Nephron progenitor cell (in vitro differentiated cells): ENCODE measurements at regions not wholly inside any gene's neighbourhood (a gene's known extent, or its start where the extent isn't known, plus 50 kb on each side); places are given as distances from the start of the nearest gene placed in this dataset.

Experiments used
- DNase-seq: peaks from one replicate; pipeline ENCODE4 v3.0.0; 2021
- H3K27ac Mint-ChIP-seq: 2 replicates; pipeline ENCODE4 v1.8.0; 2021; ENCODE audit warnings: mild to moderate bottlenecking, moderate library complexity, mixed read lengths
- H3K27me3 Mint-ChIP-seq: 2 replicates; pipeline ENCODE4 v1.8.0; 2021; ENCODE audit warnings: mild to moderate bottlenecking, low read depth, mixed read lengths; ENCODE audit not compliant: poor library complexity
- H3K36me3 Mint-ChIP-seq: 2 replicates; pipeline ENCODE4 v1.8.0; 2021; ENCODE audit warnings: low read depth, mixed read lengths
- H3K4me1 Mint-ChIP-seq: 2 replicates; pipeline ENCODE4 v1.8.0; 2021; ENCODE audit warnings: mixed read lengths
- H3K4me3 Mint-ChIP-seq: 2 replicates; pipeline ENCODE4 v1.8.0; 2021; ENCODE audit warnings: mild to moderate bottlenecking, moderate library complexity, mixed read lengths
- H3K9me3 Mint-ChIP-seq: 2 replicates; pipeline ENCODE4 v1.8.0; 2021; ENCODE audit warnings: mild to moderate bottlenecking, moderate library complexity, mixed read lengths
- CTCF ChIP-seq: fragments of 200-600 bp; sonication (generic); IDR thresholded peaks from 2 replicates; pipeline ENCODE4 v1.5.0; 2021; ENCODE audit warnings: antibody characterized with exemption

- Mint-ChIP-seq H3K4me3 (no peak overlapping the region), H3K36me3 (no peaks in the 10 kb centered on the region), H3K9me3 (peaks cover 25% of the 10 kb centered on the region), H3K27me3 (peaks cover 35% of the 10 kb centered on the region), H3K4me1 (peaks cover 22% of the 10 kb centered on the region), H3K27ac (no peak overlapping the region)
- no peak for DNase-seq
- TF ChIP-seq CTCF = no peak
These were observed 1259.7 kb downstream of the TYW1 start for GRCh38 chr7:68256295-68256694.

GRCh38 chr7:68258609-68259008 is 1262.0 kb downstream of the TYW1 start:
- Mint-ChIP-seq H3K4me1 (peaks cover 22% of the 10 kb centered on the region), H3K27me3 (peaks cover 29% of the 10 kb centered on the region), H3K9me3 (peaks cover 14% of the 10 kb centered on the region), H3K36me3 (no peaks in the 10 kb centered on the region), H3K4me3 (no peak overlapping the region), H3K27ac (peak overlapping the region; percentile 72)
- TF ChIP-seq CTCF = no peak
- peak; percentile 14 for DNase-seq

- H3K27me3 Mint-ChIP-seq = peaks cover 10% of the 10 kb centered on the region
- H3K36me3 Mint-ChIP-seq = no peaks in the 10 kb centered on the region
- DNase-seq = no peak
- no peak overlapping the region for H3K27ac Mint-ChIP-seq
- no peak for TF ChIP-seq CTCF
- peaks cover 6% of the 10 kb centered on the region for H3K4me1 Mint-ChIP-seq
- peaks cover 36% of the 10 kb centered on the region for H3K9me3 Mint-ChIP-seq
- no peak overlapping the region for H3K4me3 Mint-ChIP-seq
These were observed 1268.6 kb downstream of the TYW1 start for GRCh38 chr7:68265258-68265657.

- H3K4me3 Mint-ChIP-seq = no peak overlapping the region
- H3K36me3 Mint-ChIP-seq = no peaks in the 10 kb centered on the region
- H3K9me3 Mint-ChIP-seq = peaks cover 36% of the 10 kb centered on the region
- H3K4me1 Mint-ChIP-seq = peaks cover 5% of the 10 kb centered on the region
- H3K27me3 Mint-ChIP-seq = peaks cover 10% of the 10 kb centered on the region
- DNase-seq = no peak
- no peak for TF ChIP-seq CTCF
- H3K27ac Mint-ChIP-seq = no peak overlapping the region
These were observed 1269.5 kb downstream of the TYW1 start for GRCh38 chr7:68266004-68266579.

- Mint-ChIP-seq H3K4me1 (peaks cover 5% of the 10 kb centered on the region), H3K27ac (no peak overlapping the region), H3K27me3 (peaks cover 10% of the 10 kb centered on the region), H3K9me3 (peaks cover 36% of the 10 kb centered on the region), H3K36me3 (no peaks in the 10 kb centered on the region), H3K4me3 (no peak overlapping the region)
- DNase-seq = no peak
- no peak for TF ChIP-seq CTCF
These were observed 1270.9 kb downstream of the TYW1 start for GRCh38 chr7:68267486-68267885.

GRCh38 chr7:68269405-68269804 is 1272.8 kb downstream of the TYW1 start:
- TF ChIP-seq CTCF = no peak
- DNase-seq = no peak
- H3K27me3 Mint-ChIP-seq = peaks cover 5% of the 10 kb centered on the region
- peaks cover 26% of the 10 kb centered on the region for H3K9me3 Mint-ChIP-seq
- H3K4me1 Mint-ChIP-seq = peaks cover 5% of the 10 kb centered on the region
- no peak overlapping the region for H3K4me3 Mint-ChIP-seq
- no peaks in the 10 kb centered on the region for H3K36me3 Mint-ChIP-seq
- no peak overlapping the region for H3K27ac Mint-ChIP-seq
